GM23248 (cell line): ENCODE measurements at regions not wholly inside any gene's neighbourhood (a gene's known extent, or its start where the extent isn't known, plus 50 kb on each side); places are given as distances from the start of the nearest gene placed in this dataset.

ENCODE experiments used
- EZH2 ChIP-seq: fragments of 200-600 bp; sonication (generic); IDR thresholded peaks from 2 replicates; pipeline ENCODE4 v1.6.1; 2018; ENCODE audit warnings: antibody characterized with exemption, mild to moderate bottlenecking; ENCODE audit not compliant: insufficient read depth, poor library complexity, severe bottlenecking
- EZH2phosphoT487 ChIP-seq: fragments of 200-600 bp; sonication (generic); IDR thresholded peaks from 2 replicates; pipeline ENCODE4 v1.6.1; 2018; ENCODE audit warnings: antibody characterized with exemption, moderate library complexity, mild to moderate bottlenecking, low read depth; ENCODE audit not compliant: insufficient read depth

DNA sequence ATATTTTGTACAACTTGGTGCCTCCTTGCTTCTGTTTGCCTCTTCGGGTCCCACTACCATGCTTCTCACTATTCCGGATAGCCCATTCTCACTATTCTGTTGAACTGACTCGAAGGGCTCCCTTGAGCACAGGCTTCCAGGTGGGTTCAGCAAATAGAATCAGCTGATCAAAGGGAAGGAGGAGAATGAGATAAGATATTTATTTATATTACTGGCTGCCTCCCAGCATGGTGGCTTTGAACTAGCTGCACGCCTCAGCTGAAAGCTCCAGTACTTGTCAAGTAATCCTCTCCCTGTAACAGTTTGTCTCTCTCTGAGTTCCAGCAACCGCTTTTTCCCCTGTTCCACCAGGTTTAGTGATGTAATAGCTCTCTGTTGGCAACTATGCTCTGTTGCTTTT is 187.8 kb upstream of the HNRNPA3 start:
- no peak for TF ChIP-seq EZH2
- TF ChIP-seq EZH2phosphoT487, result no peak
